HG03378 (cell line): ENCODE measurements at regions not wholly inside any gene's neighbourhood (a gene's known extent, or its start where the extent isn't known, plus 50 kb on each side); places are given as distances from the start of the nearest gene placed in this dataset.
"Not testable (repeated sequence)": the region's sequence is repeated elsewhere in the genome, so short reads cannot be mapped to it uniquely, and the experiment has no call there.

Experiments used
- ATAC-seq: cut with Tn5 transposase; IDR thresholded peaks from one replicate; pipeline ENCODE4 v1.9.1; 2021; ENCODE audit warnings: mild to moderate bottlenecking, moderate library complexity; ENCODE audit not compliant: unreplicated experiment

GRCh38 chr2:87075054-87075790 lies 53.6 kb upstream of the PLGLB1 start:
- ATAC-seq, result peak; percentile 7

GRCh38 chr2:87075791-87076252 lies 54.2 kb upstream of the PLGLB1 start:
- peak; percentile 17 for ATAC-seq

GRCh38 chr2:87076253-87077123 lies 54.8 kb upstream of the PLGLB1 start:
- peak; percentile 91 for ATAC-seq

GRCh38 chr2:87077124-87077446 lies 55.4 kb upstream of the PLGLB1 start:
- ATAC-seq, result not testable (repeated sequence)

GRCh38 chr2:87081727-87082126 lies 60.1 kb upstream of the PLGLB1 start:
- not testable (repeated sequence) for ATAC-seq

DNA sequence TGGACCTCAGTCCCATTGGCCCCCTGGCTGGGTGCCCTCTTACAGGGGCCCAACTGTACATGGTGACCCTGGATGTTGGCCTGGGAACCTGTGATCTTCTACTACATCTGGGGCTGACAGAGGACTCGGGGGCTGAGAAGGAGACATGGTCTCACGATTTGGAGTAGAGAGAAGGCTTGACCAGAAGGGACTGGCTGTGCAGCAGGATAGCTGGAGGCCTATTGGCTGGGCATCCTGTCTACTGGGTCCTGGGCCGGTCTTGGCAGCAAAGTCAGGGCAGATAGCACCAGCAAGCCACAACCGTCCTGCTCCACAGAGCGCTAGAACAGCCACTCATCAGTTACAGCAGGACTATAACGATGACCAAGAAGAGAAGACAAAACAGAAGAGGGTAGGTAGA lies 66.4 kb upstream of the PLGLB1 start:
- ATAC-seq, result not testable (repeated sequence)

GRCh38 chr2:87089401-87089800 lies 67.8 kb upstream of the PLGLB1 start:
- not testable (repeated sequence) for ATAC-seq

GRCh38 chr2:87093252-87093651 lies 71.6 kb upstream of the PLGLB1 start:
- ATAC-seq, result not testable (repeated sequence)

DNA sequence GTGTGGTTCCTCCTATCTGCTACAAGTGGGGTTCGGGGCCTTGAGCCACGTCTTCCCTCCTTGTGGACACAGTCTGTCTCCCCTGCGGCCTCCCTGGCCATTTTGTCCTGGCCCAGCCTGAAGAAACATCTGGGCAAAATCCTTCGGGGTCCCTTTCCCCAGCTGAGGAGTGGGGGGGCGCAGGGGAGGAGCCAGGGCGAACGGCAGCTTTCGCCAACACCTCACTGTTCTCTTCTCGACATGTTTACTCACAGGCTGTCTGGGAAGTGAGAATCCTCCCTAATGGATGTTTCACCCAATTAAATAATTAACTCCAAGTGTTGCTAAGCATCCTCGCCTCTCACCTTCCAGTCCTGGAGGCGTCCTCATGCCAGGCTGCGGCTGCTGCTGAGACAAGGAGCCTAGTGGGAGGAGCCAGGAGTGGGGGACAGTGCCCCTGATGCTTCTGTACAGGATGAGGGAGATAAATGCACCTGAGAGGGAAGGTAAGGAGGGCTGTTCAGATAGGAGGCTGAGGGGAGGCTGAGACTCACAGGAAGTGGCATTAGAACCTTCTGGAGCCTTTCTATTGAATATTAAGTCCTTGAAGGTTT lies 72.4 kb upstream of the PLGLB1 start:
- ATAC-seq, result not testable (repeated sequence)

GRCh38 chr2:87095804-87096203 lies 74.2 kb upstream of the PLGLB1 start:
- not testable (repeated sequence) for ATAC-seq

GRCh38 chr2:87128761-87129553 lies 107.3 kb upstream of the PLGLB1 start:
- not testable (repeated sequence) for ATAC-seq

DNA sequence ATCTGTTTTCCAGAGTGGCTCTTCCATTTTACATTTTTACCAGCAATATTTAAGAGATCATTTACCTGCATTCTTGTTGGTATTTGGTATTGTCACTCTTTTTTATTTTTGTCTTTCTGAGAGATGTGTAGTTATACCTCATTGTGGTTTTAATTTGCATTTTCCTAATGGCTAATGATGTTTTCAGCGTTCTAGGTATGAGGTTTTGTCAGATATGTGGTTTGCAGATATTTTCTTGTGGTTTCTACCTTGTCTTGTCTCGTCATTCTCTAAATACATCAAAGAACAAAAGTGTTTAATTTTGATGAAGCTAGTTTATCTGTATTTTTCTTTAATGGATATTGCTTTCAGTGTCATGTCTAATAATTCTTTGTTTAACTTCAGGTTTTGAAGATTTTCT lies 110.9 kb upstream of the PLGLB1 start:
- not testable (repeated sequence) for ATAC-seq

DNA sequence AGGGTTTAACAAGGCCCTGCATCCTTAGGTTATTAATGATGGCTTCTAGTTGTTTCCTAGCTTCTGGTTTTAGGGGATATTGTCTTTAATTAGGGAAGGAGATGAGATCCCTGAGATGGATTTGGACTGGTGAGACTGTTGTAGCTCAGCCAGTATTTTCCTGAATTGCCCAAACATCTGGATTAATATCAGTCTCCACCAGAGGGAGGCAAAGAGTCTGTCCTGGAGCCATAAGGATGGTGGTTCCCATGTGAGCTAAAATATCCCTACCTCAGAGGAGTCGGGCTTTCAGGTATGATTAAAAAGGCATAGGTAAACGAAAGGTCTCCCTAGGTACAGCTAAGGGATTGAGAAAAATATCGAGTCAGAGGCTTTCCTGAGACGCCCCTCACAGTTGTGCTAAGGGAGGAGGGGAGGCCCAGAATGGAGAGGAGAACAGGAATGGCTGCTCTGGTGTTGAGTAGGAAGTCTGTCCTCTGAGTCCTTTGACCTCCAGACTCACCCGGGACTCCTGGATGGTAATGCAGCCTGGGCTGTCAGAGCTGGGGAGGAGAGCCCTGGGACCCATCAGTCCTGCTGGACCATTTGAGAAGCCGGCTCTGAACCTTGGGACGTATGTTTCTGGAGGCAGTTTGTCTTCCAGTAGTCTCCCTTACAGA lies 130.3 kb upstream of the PLGLB1 start:
- not testable (repeated sequence) for ATAC-seq

- not testable (repeated sequence) for ATAC-seq
Measured at GRCh38 chr2:87174454-87174853, 152.8 kb upstream of the PLGLB1 start.

- not testable (repeated sequence) for ATAC-seq
Measured at GRCh38 chr2:87183373-87183772, 161.7 kb upstream of the PLGLB1 start.

GRCh38 chr2:87184260-87184659 lies 162.6 kb upstream of the PLGLB1 start:
- not testable (repeated sequence) for ATAC-seq

DNA sequence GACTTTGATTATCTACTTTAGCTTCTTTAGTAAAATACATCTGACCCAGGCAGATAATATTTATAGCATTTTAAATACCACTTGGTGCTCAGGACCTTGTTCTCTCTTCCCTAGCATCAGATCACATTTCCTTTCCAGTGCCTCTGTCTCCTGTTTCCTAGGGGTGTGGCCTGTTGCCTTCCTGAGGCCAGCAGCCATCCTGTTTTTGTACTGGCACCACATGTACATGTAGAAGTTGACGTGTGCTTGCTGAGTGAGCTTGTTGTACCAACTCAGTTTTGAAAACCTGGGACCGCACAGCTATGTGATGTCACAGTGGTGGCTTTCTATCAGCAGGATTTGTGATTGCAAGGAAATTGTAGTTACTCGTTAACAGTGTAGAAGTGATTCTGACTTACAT lies 167.6 kb upstream of the PLGLB1 start:
- not testable (repeated sequence) for ATAC-seq

GRCh38 chr2:87193336-87193735 lies 171.7 kb upstream of the PLGLB1 start:
- peak; percentile 72 for ATAC-seq

DNA sequence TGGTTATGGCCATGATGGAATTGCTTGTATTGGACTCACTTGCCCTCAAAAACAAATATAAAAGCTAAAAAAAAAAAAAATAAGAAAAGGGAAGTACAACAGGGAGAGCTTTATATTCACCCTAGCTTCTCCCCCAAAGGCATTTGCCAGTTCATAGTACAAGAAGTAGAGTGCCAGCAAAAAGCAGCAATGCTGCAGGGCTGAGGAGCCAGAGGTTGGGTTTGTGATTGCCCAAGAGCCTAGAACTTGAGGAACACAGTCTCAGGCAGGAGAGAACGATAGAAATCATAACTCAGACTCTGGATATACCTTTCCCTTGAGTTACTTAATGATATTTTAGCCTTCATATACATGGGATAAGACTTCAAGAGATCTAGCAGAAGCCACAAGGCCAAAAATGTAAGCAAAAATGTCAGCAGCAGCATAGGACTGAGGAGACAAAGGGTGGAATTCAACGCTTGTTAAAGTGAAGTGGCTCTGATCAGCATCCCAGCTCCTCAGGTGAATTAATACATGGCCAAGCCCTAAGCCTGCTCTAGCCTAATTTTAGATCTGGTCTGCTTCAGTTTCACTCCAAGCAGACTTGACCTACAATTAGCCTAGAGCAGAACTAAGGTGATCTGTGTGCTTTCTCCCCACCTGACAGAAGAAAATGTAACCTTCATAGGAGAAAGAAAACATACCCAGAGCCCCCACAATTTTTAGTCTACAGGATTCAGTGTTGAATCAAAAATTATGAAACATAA lies 172.8 kb upstream of the PLGLB1 start:
- ATAC-seq, result not testable (repeated sequence)
